Peyer's patch (tissue), 4 donors: ENCODE measurements at regions not wholly inside any gene's neighbourhood (a gene's known extent, or its start where the extent isn't known, plus 50 kb on each side); places are given as distances from the start of the nearest gene placed in this dataset.

Experiments used
- POLR2A ChIP-seq, 2 donors: fragments of 450-650 bp; IDR thresholded peaks; one replicate each; pipeline ENCODE4 v1.5.1; 2017; ENCODE audit warnings: antibody characterized with exemption in 2 of 2, mild to moderate bottlenecking in 2 of 2, moderate library complexity in 2 of 2
- TF ChIP-seq, protein P1 (sequence below), 6 experiments: fragments of 450-650 bp in 4 of 6; fragments of 200-600 bp in 2 of 6; sonication (generic) in 1 of 6; IDR thresholded peaks; one replicate each; pipeline ENCODE4 v1.5.1; 2017 to 2019; ENCODE audit warnings: antibody characterized with exemption in 6 of 6, mild to moderate bottlenecking in 3 of 6, moderate library complexity in 1 of 6

DNA sequence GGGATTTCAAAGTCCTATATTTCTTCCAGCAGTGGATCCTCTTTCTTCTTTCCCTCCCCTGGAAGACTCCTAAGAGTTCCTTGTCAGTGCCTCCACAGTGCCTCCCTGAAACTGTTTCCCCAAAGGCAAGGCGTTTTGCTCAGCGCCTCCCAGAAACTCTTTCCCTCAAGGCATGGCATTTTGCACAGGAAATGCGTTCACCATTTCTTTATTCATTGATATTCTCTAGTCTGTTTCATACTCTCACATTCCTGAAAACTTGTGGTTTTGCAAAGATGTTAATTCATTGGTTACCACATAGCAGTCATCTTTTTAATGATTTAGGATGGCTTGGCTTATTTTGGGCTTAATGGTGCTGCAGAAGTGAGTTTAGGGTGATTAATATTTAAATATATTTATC lies 177.3 kb upstream of the SLC10A2 start:
- TF ChIP-seq, protein P1, sequence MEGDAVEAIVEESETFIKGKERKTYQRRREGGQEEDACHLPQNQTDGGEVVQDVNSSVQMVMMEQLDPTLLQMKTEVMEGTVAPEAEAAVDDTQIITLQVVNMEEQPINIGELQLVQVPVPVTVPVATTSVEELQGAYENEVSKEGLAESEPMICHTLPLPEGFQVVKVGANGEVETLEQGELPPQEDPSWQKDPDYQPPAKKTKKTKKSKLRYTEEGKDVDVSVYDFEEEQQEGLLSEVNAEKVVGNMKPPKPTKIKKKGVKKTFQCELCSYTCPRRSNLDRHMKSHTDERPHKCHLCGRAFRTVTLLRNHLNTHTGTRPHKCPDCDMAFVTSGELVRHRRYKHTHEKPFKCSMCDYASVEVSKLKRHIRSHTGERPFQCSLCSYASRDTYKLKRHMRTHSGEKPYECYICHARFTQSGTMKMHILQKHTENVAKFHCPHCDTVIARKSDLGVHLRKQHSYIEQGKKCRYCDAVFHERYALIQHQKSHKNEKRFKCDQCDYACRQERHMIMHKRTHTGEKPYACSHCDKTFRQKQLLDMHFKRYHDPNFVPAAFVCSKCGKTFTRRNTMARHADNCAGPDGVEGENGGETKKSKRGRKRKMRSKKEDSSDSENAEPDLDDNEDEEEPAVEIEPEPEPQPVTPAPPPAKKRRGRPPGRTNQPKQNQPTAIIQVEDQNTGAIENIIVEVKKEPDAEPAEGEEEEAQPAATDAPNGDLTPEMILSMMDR (IDR thresholded peaks at IDR 0.05), result no peak
- TF ChIP-seq POLR2A (IDR thresholded peaks at IDR 0.05), result no peak
